Liver (tissue), 8 donors: ENCODE measurements at regions not wholly inside any gene's neighbourhood (a gene's known extent, or its start where the extent isn't known, plus 50 kb on each side); places are given as distances from the start of the nearest gene placed in this dataset.
"Not testable (repeated sequence)": the region's sequence is repeated elsewhere in the genome, so short reads cannot be mapped to it uniquely, and the experiment has no call there.

Experiments used
- DNase-seq: peaks from one replicate; pipeline ENCODE4 v3.0.0-alpha.2; 2017; ENCODE audit warnings: low spot score
- H3K27ac ChIP-seq, 2 donors: one replicate each; pipeline ENCODE4 v1.7.0; 2013; ENCODE audit warnings: inconsistent platforms in 2 of 2, low read length in 2 of 2, control low read depth in 1 of 2, low read depth in 1 of 2, mild to moderate bottlenecking in 1 of 2
- H3K27me3 ChIP-seq, 4 donors: one replicate each; pipeline versions ENCODE4 v1.6.1 to v1.7.0; 2013; ENCODE audit warnings: low read length in 3 of 4, inconsistent platforms in 1 of 4, mild to moderate bottlenecking in 1 of 4, moderate library complexity in 1 of 4; ENCODE audit not compliant: control insufficient read depth in 4 of 4, insufficient read depth in 4 of 4
- H3K36me3 ChIP-seq, 4 donors: one replicate each; pipeline versions ENCODE4 v1.6.1 to v1.7.0; 2013; ENCODE audit warnings: low read length in 3 of 4, mild to moderate bottlenecking in 3 of 4, low read depth in 1 of 4, moderate library complexity in 1 of 4; ENCODE audit not compliant: control insufficient read depth in 4 of 4, insufficient read depth in 3 of 4
- H3K4me1 ChIP-seq, 4 donors: one replicate each; pipeline versions ENCODE4 v1.6.1 to v1.7.0; 2013; ENCODE audit warnings: low read length in 3 of 4, mild to moderate bottlenecking in 3 of 4, moderate library complexity in 1 of 4; ENCODE audit not compliant: control insufficient read depth in 4 of 4, insufficient read depth in 4 of 4
- H3K4me3 ChIP-seq, 3 donors: one replicate each; pipeline versions ENCODE4 v1.6.1 to v1.7.0; 2013; ENCODE audit warnings: low read length in 3 of 3, control low read depth in 1 of 3, low read depth in 1 of 3, mild to moderate bottlenecking in 1 of 3
- H3K9ac ChIP-seq, 2 donors: one replicate each; pipeline ENCODE4 v1.7.0; 2013; ENCODE audit warnings: low read length in 2 of 2, mild to moderate bottlenecking in 2 of 2, moderate library complexity in 2 of 2, control low read depth in 1 of 2, low read depth in 1 of 2
- H3K9me3 ChIP-seq, 4 donors: one replicate each; pipeline versions ENCODE4 v1.6.1 to v1.7.0; 2013; ENCODE audit warnings: low read length in 3 of 4; ENCODE audit not compliant: control insufficient read depth in 4 of 4
- CTCF ChIP-seq: fragments of 150-350 bp; IDR thresholded peaks from 2 replicates; pipeline ENCODE4 v1.5.1; 2017; ENCODE audit warnings: improper control_type of control experiment, low read depth, low read length; ENCODE audit not compliant: missing input control
- GABPA ChIP-seq, 2 donors: IDR thresholded peaks in 1 of 2; conservative IDR thresholded peaks in 1 of 2; 2 replicates each; pipeline ENCODE4 v1.6.1; 2016; ENCODE audit warnings: antibody characterized with exemption in 2 of 2, mild to moderate bottlenecking in 1 of 2, moderate library complexity in 1 of 2
- HNF4A ChIP-seq, 2 donors: conservative IDR thresholded peaks; 2 replicates each; pipeline ENCODE4 v1.6.1; 2016; ENCODE audit warnings: antibody characterized with exemption in 2 of 2, mild to moderate bottlenecking in 2 of 2
- JUND ChIP-seq, 2 donors: IDR thresholded peaks; 2 replicates each; pipeline ENCODE4 v1.6.1; 2016; ENCODE audit warnings: antibody characterized with exemption in 2 of 2
- MAX ChIP-seq: IDR thresholded peaks from 2 replicates; pipeline ENCODE4 v1.6.1; 2016; ENCODE audit warnings: antibody characterized with exemption
- NR2F2 ChIP-seq: IDR thresholded peaks from 2 replicates; pipeline ENCODE4 v1.6.1; 2016; ENCODE audit warnings: antibody characterized with exemption
- RAD21 ChIP-seq, 2 donors: IDR thresholded peaks; 2 replicates each; pipeline ENCODE4 v1.6.1; 2016; ENCODE audit warnings: antibody characterized with exemption in 2 of 2, mild to moderate bottlenecking in 2 of 2
- RXRA ChIP-seq, 2 donors: IDR thresholded peaks; 2 replicates each; pipeline ENCODE4 v1.6.1; 2017 to 2018; ENCODE audit warnings: antibody characterized with exemption in 2 of 2, mild to moderate bottlenecking in 1 of 2
- TAF1 ChIP-seq: conservative IDR thresholded peaks from 2 replicates; pipeline ENCODE4 v1.6.1; 2016; ENCODE audit warnings: antibody characterized with exemption, mild to moderate bottlenecking
- WGBS: extraction: QIAGEN DNeasy Blood & Tissue Kit; methylation state at CpG from one replicate; pipeline ENCODE4 v1.1.7; 2013; 5-methylcytosine and 5-hydroxymethylcytosine counted together
- TF ChIP-seq, protein P1 (sequence below): IDR thresholded peaks from 2 replicates; pipeline ENCODE4 v1.6.1; 2016; ENCODE audit warnings: antibody characterized with exemption
- donor health status: healthy.
- donor health status: healthy.
- donor health status: healthy.
- donor health status: healthy.
- donor health status: healthy.

- H3K4me1 ChIP-seq: peaks cover 2 to 13% (median 6%) of the 10 kb centered on the region in 4 donors
- WGBS: 84% methylated on average over 7 of the region's 7 CpGs
- no peak for TF ChIP-seq JUND (IDR thresholded peaks at IDR 0.05)
Measured at GRCh38 chrX:40949071-40949470, 136.2 kb upstream of the USP9X start.

DNA sequence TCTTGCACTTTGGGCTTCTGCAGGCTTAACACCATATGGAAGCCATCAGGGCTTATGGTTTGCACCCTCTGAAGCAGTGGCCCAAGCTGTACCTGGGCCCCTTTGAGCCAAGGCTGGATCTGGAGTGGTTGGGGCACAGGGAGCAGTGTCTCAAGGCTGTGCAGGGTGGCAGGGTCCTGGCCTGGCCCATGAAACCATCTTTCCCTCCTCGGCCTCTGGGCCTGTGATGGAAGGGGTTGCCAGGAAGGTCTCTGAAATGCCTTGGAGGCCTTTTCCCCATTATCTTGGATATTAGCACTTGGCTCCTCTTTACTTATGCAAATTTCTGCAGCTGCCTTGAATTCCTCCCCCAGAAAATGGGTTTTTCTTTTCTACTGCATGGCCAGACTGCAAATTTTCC, 134.7 kb upstream of the USP9X start:
- Histone ChIP-seq H3K36me3 (no peaks in the 10 kb centered on the region), H3K27ac (no peak overlapping the region), H3K9ac (no peak overlapping the region), H3K9me3 (no peaks in the 10 kb centered on the region), H3K4me1 (peaks cover 0 to 12% (median 4%) of the 10 kb centered on the region in 4 donors), H3K4me3 (no peak overlapping the region), H3K27me3 (no peaks in the 10 kb centered on the region)
- WGBS: 95% methylated on average over 1 of the region's 1 CpG
- TF ChIP-seq RAD21 (IDR thresholded peaks at IDR 0.05): no peak
- TF ChIP-seq, protein P1, sequence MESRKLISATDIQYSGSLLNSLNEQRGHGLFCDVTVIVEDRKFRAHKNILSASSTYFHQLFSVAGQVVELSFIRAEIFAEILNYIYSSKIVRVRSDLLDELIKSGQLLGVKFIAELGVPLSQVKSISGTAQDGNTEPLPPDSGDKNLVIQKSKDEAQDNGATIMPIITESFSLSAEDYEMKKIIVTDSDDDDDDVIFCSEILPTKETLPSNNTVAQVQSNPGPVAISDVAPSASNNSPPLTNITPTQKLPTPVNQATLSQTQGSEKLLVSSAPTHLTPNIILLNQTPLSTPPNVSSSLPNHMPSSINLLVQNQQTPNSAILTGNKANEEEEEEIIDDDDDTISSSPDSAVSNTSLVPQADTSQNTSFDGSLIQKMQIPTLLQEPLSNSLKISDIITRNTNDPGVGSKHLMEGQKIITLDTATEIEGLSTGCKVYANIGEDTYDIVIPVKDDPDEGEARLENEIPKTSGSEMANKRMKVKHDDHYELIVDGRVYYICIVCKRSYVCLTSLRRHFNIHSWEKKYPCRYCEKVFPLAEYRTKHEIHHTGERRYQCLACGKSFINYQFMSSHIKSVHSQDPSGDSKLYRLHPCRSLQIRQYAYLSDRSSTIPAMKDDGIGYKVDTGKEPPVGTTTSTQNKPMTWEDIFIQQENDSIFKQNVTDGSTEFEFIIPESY: no peak
- TF ChIP-seq MAX: no peak
- no peak for TF ChIP-seq TAF1
- no peak for TF ChIP-seq RXRA (IDR thresholded peaks at IDR 0.05)
- TF ChIP-seq NR2F2: no peak
- TF ChIP-seq GABPA (IDR thresholded peaks at IDR 0.05 in 1 of 2, conservative IDR thresholded peaks at IDR 0.05 in 1 of 2): no peak
- no peak for TF ChIP-seq HNF4A (conservative IDR thresholded peaks at IDR 0.05)
- TF ChIP-seq CTCF: no peak
- DNase-seq: no peak

More at GRCh38 chrX:40949071-40949470, 136.2 kb upstream of the USP9X start:
- no peak overlapping the region for H3K27ac ChIP-seq
- no peak overlapping the region for H3K4me3 ChIP-seq
- no peaks in the 10 kb centered on the region for H3K36me3 ChIP-seq
- H3K9ac ChIP-seq: no peak overlapping the region
- DNase-seq: no peak
- H3K27me3 ChIP-seq: no peaks in the 10 kb centered on the region
- H3K9me3 ChIP-seq: no peaks in the 10 kb centered on the region

GRCh38 chrX:40951407-40951806, 133.8 kb upstream of the USP9X start:
- 92% methylated on average over 3 of the region's 3 CpGs for WGBS
- not testable (repeated sequence) for H3K4me3 ChIP-seq, H3K27ac ChIP-seq, DNase-seq, H3K9me3 ChIP-seq, H3K9ac ChIP-seq, H3K27me3 ChIP-seq, H3K36me3 ChIP-seq
- peaks cover 0 to 12% (median 3%) of the 10 kb centered on the region in 4 donors for H3K4me1 ChIP-seq
